ENCODE measurements at regions not wholly inside any gene's neighbourhood (a gene's known extent, or its start where the extent isn't known, plus 50 kb on each side); places are given as distances from the start of the nearest gene placed in this dataset.

DNA sequence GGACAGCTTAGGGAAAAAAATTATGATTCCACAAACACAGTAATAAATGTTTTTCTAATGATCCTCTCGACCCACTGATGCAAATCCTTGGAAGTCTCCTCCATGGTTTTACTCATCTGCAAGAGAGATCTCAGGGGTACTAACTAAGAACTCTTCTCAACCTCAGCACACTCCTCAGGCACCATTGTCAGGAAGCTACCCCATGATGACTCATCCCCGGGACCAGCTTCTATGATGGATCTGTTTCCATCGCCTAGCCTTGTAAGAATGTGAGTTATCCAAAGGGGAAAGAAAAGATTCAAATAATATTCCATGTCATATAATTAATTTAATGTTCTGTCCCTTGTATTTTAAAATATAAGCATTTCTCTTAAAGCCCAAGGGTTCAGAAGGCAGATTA lies 816.1 kb upstream of the IGFBP7 start:
- no peak for DNase-seq (ENCODE audit: extremely low read depth, insufficient read length)
- Histone ChIP-seq H3K36me3 (ENCODE audit: control insufficient read depth, insufficient read depth, low read length) (no peaks in the 10 kb centered on the region), H3K27me3 (replicated peaks; ENCODE audit: control insufficient read depth, insufficient read depth, low read length) (no peaks in the 10 kb centered on the region), H3K4me3 (replicated peaks; ENCODE audit: low read depth, low read length) (no peak overlapping the region)
- TF ChIP-seq, protein P1, sequence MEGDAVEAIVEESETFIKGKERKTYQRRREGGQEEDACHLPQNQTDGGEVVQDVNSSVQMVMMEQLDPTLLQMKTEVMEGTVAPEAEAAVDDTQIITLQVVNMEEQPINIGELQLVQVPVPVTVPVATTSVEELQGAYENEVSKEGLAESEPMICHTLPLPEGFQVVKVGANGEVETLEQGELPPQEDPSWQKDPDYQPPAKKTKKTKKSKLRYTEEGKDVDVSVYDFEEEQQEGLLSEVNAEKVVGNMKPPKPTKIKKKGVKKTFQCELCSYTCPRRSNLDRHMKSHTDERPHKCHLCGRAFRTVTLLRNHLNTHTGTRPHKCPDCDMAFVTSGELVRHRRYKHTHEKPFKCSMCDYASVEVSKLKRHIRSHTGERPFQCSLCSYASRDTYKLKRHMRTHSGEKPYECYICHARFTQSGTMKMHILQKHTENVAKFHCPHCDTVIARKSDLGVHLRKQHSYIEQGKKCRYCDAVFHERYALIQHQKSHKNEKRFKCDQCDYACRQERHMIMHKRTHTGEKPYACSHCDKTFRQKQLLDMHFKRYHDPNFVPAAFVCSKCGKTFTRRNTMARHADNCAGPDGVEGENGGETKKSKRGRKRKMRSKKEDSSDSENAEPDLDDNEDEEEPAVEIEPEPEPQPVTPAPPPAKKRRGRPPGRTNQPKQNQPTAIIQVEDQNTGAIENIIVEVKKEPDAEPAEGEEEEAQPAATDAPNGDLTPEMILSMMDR (IDR thresholded peaks at IDR 0.05; ENCODE audit: insufficient read depth, low read length, poor library complexity, severe bottlenecking) = no peak

GRCh38 chr4:57924951-57925350 lies 814.8 kb upstream of the IGFBP7 start:
- Histone ChIP-seq H3K27me3 (replicated peaks; ENCODE audit: control insufficient read depth, insufficient read depth, low read length) (no peaks in the 10 kb centered on the region), H3K4me3 (replicated peaks; ENCODE audit: low read depth, low read length) (no peak overlapping the region), H3K36me3 (ENCODE audit: control insufficient read depth, insufficient read depth, low read length) (no peaks in the 10 kb centered on the region)
- DNase-seq (ENCODE audit: extremely low read depth, insufficient read length) = no peak
- TF ChIP-seq, protein P1 (IDR thresholded peaks at IDR 0.05; ENCODE audit: insufficient read depth, low read length, poor library complexity, severe bottlenecking) = no peak

DNA sequence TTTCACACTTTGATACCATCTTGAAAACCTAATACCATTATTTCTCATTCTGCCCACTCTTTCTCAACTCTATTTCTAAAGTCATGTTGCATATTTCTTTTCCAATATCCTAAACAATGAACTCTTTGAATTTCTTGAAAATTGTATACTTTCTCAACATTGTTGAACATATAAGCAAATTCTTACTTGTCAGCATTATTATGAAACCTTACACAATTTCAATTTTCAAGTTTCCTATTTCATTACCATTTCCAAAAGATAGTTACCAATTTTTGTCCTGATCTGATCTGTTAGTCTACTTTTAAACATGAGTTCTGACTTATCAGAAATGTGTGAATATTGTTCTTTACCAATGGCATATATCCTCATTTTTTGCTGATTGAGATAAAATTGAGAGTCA lies 806.3 kb upstream of the IGFBP7 start:
- no peaks in the 10 kb centered on the region for H3K36me3 ChIP-seq (ENCODE audit: control insufficient read depth, insufficient read depth, low read length)
- TF ChIP-seq, protein P1 (IDR thresholded peaks at IDR 0.05; ENCODE audit: insufficient read depth, low read length, poor library complexity, severe bottlenecking) = no peak

GRCh38 chr4:57911203-57911602 lies 801.0 kb upstream of the IGFBP7 start:
- no peak for DNase-seq (ENCODE audit: extremely low read depth, insufficient read length)

More for the DNA sequence above, 806.3 kb upstream of the IGFBP7 start:
- Histone ChIP-seq H3K27me3 (replicated peaks; ENCODE audit: control insufficient read depth, insufficient read depth, low read length) (no peaks in the 10 kb centered on the region), H3K4me3 (replicated peaks; ENCODE audit: low read depth, low read length) (no peak overlapping the region)
- DNase-seq (ENCODE audit: extremely low read depth, insufficient read length) = no peak

GRCh38 chr4:57910151-57910550 lies 800.0 kb upstream of the IGFBP7 start:
- no peaks in the 10 kb centered on the region for H3K27me3 ChIP-seq (replicated peaks; ENCODE audit: control insufficient read depth, insufficient read depth, low read length)
- TF ChIP-seq, protein P1 (IDR thresholded peaks at IDR 0.05; ENCODE audit: insufficient read depth, low read length, poor library complexity, severe bottlenecking) = no peak
- H3K36me3 ChIP-seq (ENCODE audit: control insufficient read depth, insufficient read depth, low read length) = no peaks in the 10 kb centered on the region
- H3K4me3 ChIP-seq (replicated peaks; ENCODE audit: low read depth, low read length) = no peak overlapping the region
- no peak for DNase-seq (ENCODE audit: extremely low read depth, insufficient read length)

More at GRCh38 chr4:57911203-57911602, 801.0 kb upstream of the IGFBP7 start:
- Histone ChIP-seq H3K4me3 (replicated peaks; ENCODE audit: low read depth, low read length) (no peak overlapping the region), H3K27me3 (replicated peaks; ENCODE audit: control insufficient read depth, insufficient read depth, low read length) (no peaks in the 10 kb centered on the region), H3K36me3 (ENCODE audit: control insufficient read depth, insufficient read depth, low read length) (no peaks in the 10 kb centered on the region)
- TF ChIP-seq, protein P1 (IDR thresholded peaks at IDR 0.05; ENCODE audit: insufficient read depth, low read length, poor library complexity, severe bottlenecking) = no peak

GRCh38 chr4:57905965-57906364 lies 795.8 kb upstream of the IGFBP7 start:
- Histone ChIP-seq H3K4me3 (replicated peaks; ENCODE audit: low read depth, low read length) (no peak overlapping the region), H3K36me3 (ENCODE audit: control insufficient read depth, insufficient read depth, low read length) (no peaks in the 10 kb centered on the region), H3K27me3 (replicated peaks; ENCODE audit: control insufficient read depth, insufficient read depth, low read length) (no peaks in the 10 kb centered on the region)
- TF ChIP-seq, protein P1 (IDR thresholded peaks at IDR 0.05; ENCODE audit: insufficient read depth, low read length, poor library complexity, severe bottlenecking) = no peak
- no peak for DNase-seq (ENCODE audit: extremely low read depth, insufficient read length)

All from GM06990 (cell line).